Esophagus (tissue), 2 donors: ENCODE measurements at regions not wholly inside any gene's neighbourhood (a gene's known extent, or its start where the extent isn't known, plus 50 kb on each side); places are given as distances from the start of the nearest gene placed in this dataset.
"Not testable (repeated sequence)": the region's sequence is repeated elsewhere in the genome, so short reads cannot be mapped to it uniquely, and the experiment has no call there.

Source experiments
- H3K27ac ChIP-seq, 2 donors: one replicate each; pipeline ENCODE4 v1.5.1; 2013; ENCODE audit warnings: low read depth in 2 of 2, mild to moderate bottlenecking in 2 of 2, inconsistent platforms in 1 of 2, low read length in 1 of 2, moderate library complexity in 1 of 2
- H3K27me3 ChIP-seq, 2 donors: one replicate each; pipeline ENCODE4 v1.6.1; 2013; ENCODE audit warnings: low read length in 2 of 2, control low read depth in 1 of 2, mild to moderate bottlenecking in 1 of 2; ENCODE audit not compliant: insufficient read depth in 2 of 2, control insufficient read depth in 1 of 2
- H3K36me3 ChIP-seq, 2 donors: one replicate each; pipeline ENCODE4 v1.6.1; 2013; ENCODE audit warnings: low read length in 1 of 2; ENCODE audit not compliant: control insufficient read depth in 2 of 2, insufficient read depth in 2 of 2
- H3K4me1 ChIP-seq, 2 donors: one replicate each; pipeline ENCODE4 v1.6.1; 2013; ENCODE audit warnings: low read length in 1 of 2; ENCODE audit not compliant: control insufficient read depth in 2 of 2, insufficient read depth in 2 of 2
- H3K4me3 ChIP-seq, 2 donors: one replicate each; pipeline ENCODE4 v1.5.1; 2013; ENCODE audit warnings: low read length in 2 of 2, mild to moderate bottlenecking in 2 of 2, low read depth in 1 of 2, moderate library complexity in 1 of 2
- H3K9me3 ChIP-seq, 2 donors: one replicate each; pipeline ENCODE4 v1.6.1; 2013; ENCODE audit warnings: mild to moderate bottlenecking in 2 of 2, low read depth in 1 of 2, low read length in 1 of 2, moderate library complexity in 1 of 2; ENCODE audit not compliant: control insufficient read depth in 2 of 2, insufficient read depth in 1 of 2
- WGBS, 2 donors: extraction: QIAGEN DNeasy Blood & Tissue Kit; methylation state at CpG; one replicate each; pipeline ENCODE4 v1.1.7; 2013; 5-methylcytosine and 5-hydroxymethylcytosine counted together
- donor health status: healthy with polysubstance abuse.
- donor health status: Bipolar disorder and iron deficiency.

GRCh38 chr4:81580994-81581374, 109.3 kb upstream of the RASGEF1B start:
- not testable (repeated sequence) for H3K27ac ChIP-seq

GRCh38 chr4:81580346-81580993, 108.8 kb upstream of the RASGEF1B start:
- H3K36me3 ChIP-seq: no peaks in the 10 kb centered on the region
- H3K4me1 ChIP-seq: no peaks in the 10 kb centered on the region
- no peak overlapping the region for H3K4me3 ChIP-seq
- peaks cover 0 to 5% of the 10 kb centered on the region in 2 donors for H3K9me3 ChIP-seq
- WGBS, 2 donors: 91 to 95% methylated on average over 25 to 26 of the region's 26 CpGs
- no peak overlapping the region for H3K27ac ChIP-seq
- H3K27me3 ChIP-seq: no peaks in the 10 kb centered on the region

More at GRCh38 chr4:81580994-81581374, 109.3 kb upstream of the RASGEF1B start:
- H3K4me1 ChIP-seq, H3K27me3 ChIP-seq, H3K9me3 ChIP-seq, H3K4me3 ChIP-seq, H3K36me3 ChIP-seq: not testable (repeated sequence)
- WGBS, 2 donors: 94 to 95% methylated on average over 3 of the region's 3 CpGs

GRCh38 chr4:81577392-81577791, 105.7 kb upstream of the RASGEF1B start:
- Histone ChIP-seq H3K36me3 (no peaks in the 10 kb centered on the region), H3K27ac (no peak overlapping the region), H3K9me3 (peaks cover 0 to 5% of the 10 kb centered on the region in 2 donors), H3K27me3 (no peaks in the 10 kb centered on the region), H3K4me1 (no peaks in the 10 kb centered on the region), H3K4me3 (no peak overlapping the region)
- 24 to 42% methylated on average over 1 of the region's 1 CpG for WGBS, 2 donors

- H3K4me1 ChIP-seq: no peaks in the 10 kb centered on the region
- H3K4me3 ChIP-seq: no peak overlapping the region
- WGBS, 2 donors: 78 to 85% methylated on average over 3 of the region's 3 CpGs
- no peaks in the 10 kb centered on the region for H3K27me3 ChIP-seq
- no peak overlapping the region for H3K27ac ChIP-seq
- H3K9me3 ChIP-seq: no peaks in the 10 kb centered on the region
- no peaks in the 10 kb centered on the region for H3K36me3 ChIP-seq
Measured at GRCh38 chr4:81574991-81575390, 103.3 kb upstream of the RASGEF1B start.

GRCh38 chr4:81573840-81574239, 102.1 kb upstream of the RASGEF1B start:
- Histone ChIP-seq H3K27ac (no peak overlapping the region), H3K36me3 (no peaks in the 10 kb centered on the region), H3K9me3 (no peaks in the 10 kb centered on the region), H3K4me1 (no peaks in the 10 kb centered on the region), H3K4me3 (no peak overlapping the region), H3K27me3 (no peaks in the 10 kb centered on the region)
- 60 to 73% methylated on average over 4 of the region's 4 CpGs for WGBS, 2 donors

GRCh38 chr4:81572402-81572801, 100.7 kb upstream of the RASGEF1B start:
- Histone ChIP-seq H3K4me3 (no peak overlapping the region), H3K36me3 (no peaks in the 10 kb centered on the region), H3K27me3 (no peaks in the 10 kb centered on the region), H3K4me1 (no peaks in the 10 kb centered on the region), H3K27ac (no peak overlapping the region), H3K9me3 (no peaks in the 10 kb centered on the region)

GRCh38 chr4:81571105-81571504, 99.4 kb upstream of the RASGEF1B start:
- 44 to 61% methylated on average over 1 of the region's 1 CpG for WGBS, 2 donors
- H3K9me3 ChIP-seq: no peaks in the 10 kb centered on the region
- no peaks in the 10 kb centered on the region for H3K27me3 ChIP-seq
- no peak overlapping the region for H3K4me3 ChIP-seq
- no peak overlapping the region for H3K27ac ChIP-seq
- no peaks in the 10 kb centered on the region for H3K4me1 ChIP-seq
- no peaks in the 10 kb centered on the region for H3K36me3 ChIP-seq

- Histone ChIP-seq H3K36me3 (no peaks in the 10 kb centered on the region), H3K4me3 (no peak overlapping the region), H3K27me3 (no peaks in the 10 kb centered on the region), H3K27ac (peak overlapping the region in 1 of 2 donors; percentile 45), H3K4me1 (peaks cover 2 to 5% of the 10 kb centered on the region in 2 donors), H3K9me3 (no peaks in the 10 kb centered on the region)
- 58 to 60% methylated on average over 5 of the region's 5 CpGs for WGBS, 2 donors
Measured at GRCh38 chr4:81566161-81566591, 94.5 kb upstream of the RASGEF1B start.

GRCh38 chr4:81565142-81565870, 93.6 kb upstream of the RASGEF1B start:
- no peak overlapping the region for H3K4me3 ChIP-seq
- WGBS, 2 donors: 20 to 27% methylated on average over 6 of the region's 6 CpGs
- H3K4me1 ChIP-seq: peaks cover 2 to 5% of the 10 kb centered on the region in 2 donors

GRCh38 chr4:81564025-81564424, 92.3 kb upstream of the RASGEF1B start:
- Histone ChIP-seq H3K27me3 (no peaks in the 10 kb centered on the region), H3K36me3 (no peaks in the 10 kb centered on the region), H3K9me3 (no peaks in the 10 kb centered on the region), H3K4me3 (no peak overlapping the region), H3K27ac (no peak overlapping the region), H3K4me1 (peaks cover 2 to 5% of the 10 kb centered on the region in 2 donors)
- WGBS, 2 donors: 56 to 87% methylated on average over 3 of the region's 3 CpGs

More at GRCh38 chr4:81565142-81565870, 93.6 kb upstream of the RASGEF1B start:
- no peaks in the 10 kb centered on the region for H3K9me3 ChIP-seq
- no peaks in the 10 kb centered on the region for H3K27me3 ChIP-seq
- no peaks in the 10 kb centered on the region for H3K36me3 ChIP-seq
- peak overlapping the region; percentile 45 for H3K27ac ChIP-seq
